Breast epithelium (tissue), 4 donors: ENCODE measurements at regions not wholly inside any gene's neighbourhood (a gene's known extent, or its start where the extent isn't known, plus 50 kb on each side); places are given as distances from the start of the nearest gene placed in this dataset.

Source experiments
- DNase-seq, 2 donors: peaks; one replicate each; pipeline ENCODE4 v3.0.0-alpha.2; 2019; ENCODE audit warnings: low spot score in 2 of 2
- H3K27ac ChIP-seq, 2 donors: fragments of 200-600 bp; sonication (generic) in 1 of 2; one replicate each; pipeline ENCODE4 v1.5.1; 2016 to 2019; ENCODE audit warnings: mild to moderate bottlenecking in 1 of 2
- H3K27me3 ChIP-seq, 2 donors: fragments of 200-600 bp; sonication (generic) in 1 of 2; one replicate each; pipeline versions ENCODE4 v1.5.1 to v1.6.0; 2017 to 2019; ENCODE audit warnings: control low read depth in 1 of 2, mild to moderate bottlenecking in 1 of 2
- H3K36me3 ChIP-seq: fragments of 200-600 bp; one replicate; pipeline ENCODE4 v1.5.1; 2019
- H3K4me1 ChIP-seq, 2 donors: fragments of 200-600 bp; sonication (generic); one replicate each; pipeline ENCODE4 v1.5.1; 2016 to 2019; ENCODE audit warnings: control low read depth in 1 of 2
- H3K4me3 ChIP-seq, 3 donors: fragments of 200-600 bp; sonication (generic); 1 replicate in 2 of 3; 2 replicates in 1 of 3; pipeline ENCODE4 v1.5.1; 2016 to 2019; ENCODE audit warnings: mild to moderate bottlenecking in 3 of 3, moderate library complexity in 2 of 3
- H3K9me3 ChIP-seq, 2 donors: fragments of 200-600 bp; sonication (generic) in 1 of 2; one replicate each; pipeline ENCODE4 v1.5.1; 2016 to 2019; ENCODE audit warnings: control low read depth in 1 of 2
- POLR2A ChIP-seq: fragments of 450-650 bp; IDR thresholded peaks from one replicate; pipeline ENCODE4 v1.6.1; 2016; ENCODE audit warnings: antibody characterized with exemption, mild to moderate bottlenecking, moderate library complexity
- POLR2AphosphoS5 ChIP-seq, 3 donors: sonication (generic); formaldehyde crosslinking; IDR thresholded peaks; one replicate each; pipeline ENCODE4 v1.6.1; 2017; ENCODE audit warnings: antibody characterized with exemption in 3 of 3
- intact Hi-C: fragments of 100-400 bp; cut with DNase I; formaldehyde crosslinking; loops from one replicate; pipeline ENCODE4 v1.15.1; 2023; ENCODE audit warnings: low total_unique reads
- TF ChIP-seq, protein P1 (sequence below), 3 donors: fragments of 450-650 bp; IDR thresholded peaks; one replicate each; pipeline ENCODE4 v1.5.1; 2016 to 2017; ENCODE audit warnings: antibody characterized with exemption in 3 of 3, mild to moderate bottlenecking in 3 of 3, moderate library complexity in 3 of 3

DNA sequence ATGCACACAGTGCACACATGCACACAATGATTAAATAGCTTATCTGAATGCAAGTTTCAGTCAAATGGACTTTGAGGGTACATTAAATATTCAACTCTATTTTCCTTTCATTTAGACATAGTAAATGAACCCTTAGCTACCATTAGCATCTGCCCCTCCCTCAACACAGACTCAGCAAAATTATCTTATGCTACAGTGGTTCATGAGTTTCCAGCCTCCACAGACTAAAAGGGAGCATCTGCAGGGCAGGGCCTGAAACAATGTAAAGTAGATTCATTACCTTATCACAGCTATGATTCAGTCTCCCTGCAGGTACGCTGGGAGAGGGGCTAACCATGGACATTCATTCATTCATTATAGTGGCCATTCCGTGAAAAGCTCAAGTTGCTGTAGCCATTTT, 329.1 kb downstream of the VGLL3 start:
- H3K9me3 ChIP-seq: no peaks in the 10 kb centered on the region

DNA sequence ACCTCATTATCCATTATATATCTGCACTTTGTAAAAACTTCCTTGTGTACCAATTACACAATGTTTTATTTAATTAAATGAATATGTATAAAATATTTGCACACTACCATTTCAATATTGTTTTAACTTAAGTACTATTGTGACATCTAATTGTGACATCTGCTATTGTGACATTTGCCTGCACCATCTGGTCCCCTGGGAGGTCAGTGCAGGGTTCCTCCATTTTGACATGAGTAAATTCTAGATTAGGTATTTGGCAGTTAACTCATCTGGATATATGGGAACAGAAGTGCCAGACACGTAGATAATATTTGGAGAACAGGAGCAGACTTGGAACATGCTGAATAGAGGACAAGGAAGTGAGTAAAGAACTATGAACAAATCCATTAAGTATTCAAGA, 332.1 kb downstream of the VGLL3 start:
- H3K4me1 ChIP-seq: no peaks in the 10 kb centered on the region
- no peaks in the 10 kb centered on the region for H3K9me3 ChIP-seq
- H3K36me3 ChIP-seq: peaks cover 5% of the 10 kb centered on the region
- no peak overlapping the region for H3K27ac ChIP-seq
- TF ChIP-seq, protein P1, sequence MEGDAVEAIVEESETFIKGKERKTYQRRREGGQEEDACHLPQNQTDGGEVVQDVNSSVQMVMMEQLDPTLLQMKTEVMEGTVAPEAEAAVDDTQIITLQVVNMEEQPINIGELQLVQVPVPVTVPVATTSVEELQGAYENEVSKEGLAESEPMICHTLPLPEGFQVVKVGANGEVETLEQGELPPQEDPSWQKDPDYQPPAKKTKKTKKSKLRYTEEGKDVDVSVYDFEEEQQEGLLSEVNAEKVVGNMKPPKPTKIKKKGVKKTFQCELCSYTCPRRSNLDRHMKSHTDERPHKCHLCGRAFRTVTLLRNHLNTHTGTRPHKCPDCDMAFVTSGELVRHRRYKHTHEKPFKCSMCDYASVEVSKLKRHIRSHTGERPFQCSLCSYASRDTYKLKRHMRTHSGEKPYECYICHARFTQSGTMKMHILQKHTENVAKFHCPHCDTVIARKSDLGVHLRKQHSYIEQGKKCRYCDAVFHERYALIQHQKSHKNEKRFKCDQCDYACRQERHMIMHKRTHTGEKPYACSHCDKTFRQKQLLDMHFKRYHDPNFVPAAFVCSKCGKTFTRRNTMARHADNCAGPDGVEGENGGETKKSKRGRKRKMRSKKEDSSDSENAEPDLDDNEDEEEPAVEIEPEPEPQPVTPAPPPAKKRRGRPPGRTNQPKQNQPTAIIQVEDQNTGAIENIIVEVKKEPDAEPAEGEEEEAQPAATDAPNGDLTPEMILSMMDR (IDR thresholded peaks at IDR 0.05): no peak
- no peak for TF ChIP-seq POLR2A
- TF ChIP-seq POLR2AphosphoS5 (IDR thresholded peaks at IDR 0.05): no peak
- no peak for DNase-seq
- intact Hi-C loops: no loop called here
- H3K27me3 ChIP-seq: no peaks in the 10 kb centered on the region
- no peak overlapping the region for H3K4me3 ChIP-seq

More for the DNA sequence above, 329.1 kb downstream of the VGLL3 start:
- no peak for DNase-seq
- Histone ChIP-seq H3K4me1 (no peaks in the 10 kb centered on the region), H3K27ac (no peak overlapping the region), H3K27me3 (no peaks in the 10 kb centered on the region), H3K36me3 (peaks cover 5% of the 10 kb centered on the region), H3K4me3 (no peak overlapping the region)
- TF ChIP-seq POLR2AphosphoS5 (IDR thresholded peaks at IDR 0.05) (no peak), POLR2A (no peak)
- TF ChIP-seq, protein P1 (IDR thresholded peaks at IDR 0.05): no peak
- intact Hi-C loops: no loop called here

DNA sequence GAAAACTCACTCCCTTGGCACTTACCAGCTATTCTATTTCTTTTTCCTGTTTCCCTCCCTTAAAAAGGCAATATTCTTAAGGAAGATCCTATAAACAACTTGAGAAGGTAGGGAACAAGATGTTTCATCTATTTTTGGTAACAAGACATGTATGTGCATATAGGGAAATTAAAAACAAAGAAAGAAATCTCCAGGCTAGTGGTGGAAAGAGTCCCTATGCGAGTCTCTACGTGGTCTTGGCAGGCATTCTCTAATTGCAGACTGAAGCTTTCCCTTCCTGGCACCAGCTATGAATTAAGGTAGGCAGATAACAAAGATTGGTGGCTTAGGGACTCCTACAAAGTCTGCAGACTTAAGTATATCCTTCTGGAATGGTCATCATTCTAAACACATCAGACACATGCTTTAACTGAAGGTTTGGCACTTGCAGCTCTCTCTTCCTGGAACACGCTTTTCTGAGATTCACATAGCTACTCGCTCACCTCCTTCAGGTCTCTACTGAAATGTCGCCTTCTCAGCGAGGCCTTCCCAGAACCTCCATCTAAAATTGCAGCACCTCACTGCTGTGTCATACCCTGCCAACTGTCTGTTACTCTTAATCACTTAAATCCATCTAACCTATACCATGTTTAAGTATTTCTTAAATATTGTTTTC, 336.0 kb downstream of the VGLL3 start:
- Histone ChIP-seq H3K4me1 (no peaks in the 10 kb centered on the region), H3K4me3 (no peak overlapping the region), H3K27ac (no peak overlapping the region), H3K9me3 (no peaks in the 10 kb centered on the region), H3K36me3 (peaks cover 3% of the 10 kb centered on the region), H3K27me3 (no peaks in the 10 kb centered on the region)
- TF ChIP-seq, protein P1 (IDR thresholded peaks at IDR 0.05): no peak
- TF ChIP-seq POLR2AphosphoS5 (IDR thresholded peaks at IDR 0.05): no peak
- TF ChIP-seq POLR2A: no peak
- intact Hi-C loops: no loop called here
- DNase-seq: no peak

DNA sequence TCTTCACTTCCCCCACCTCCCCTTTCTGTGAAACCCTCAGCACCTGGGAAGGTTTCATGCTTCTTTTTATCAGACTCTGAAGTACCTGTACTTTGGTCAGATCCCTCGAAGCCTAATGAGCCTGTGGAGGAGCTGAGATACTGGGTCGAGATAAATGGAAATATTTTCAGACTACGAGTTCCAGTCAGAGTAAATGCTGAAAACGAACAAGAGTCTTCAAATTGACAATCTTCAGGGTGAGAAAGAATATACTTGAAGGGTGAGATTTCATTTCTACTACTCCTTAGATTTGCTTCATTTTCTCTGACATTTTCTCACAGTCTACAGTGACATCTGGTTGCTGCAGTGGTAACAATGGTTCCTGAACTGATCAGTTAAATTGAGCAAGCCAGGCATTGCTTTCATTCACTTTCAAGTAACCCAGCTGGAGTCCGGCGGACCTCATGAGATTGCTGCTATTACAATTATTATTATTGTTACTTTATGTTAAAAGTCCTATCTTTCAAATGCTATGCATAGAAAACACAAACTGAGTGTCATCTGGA, 337.2 kb downstream of the VGLL3 start:
- H3K27ac ChIP-seq: no peak overlapping the region
- intact Hi-C loops: no loop called here
- no peaks in the 10 kb centered on the region for H3K27me3 ChIP-seq
- no peaks in the 10 kb centered on the region for H3K4me1 ChIP-seq
- H3K4me3 ChIP-seq: no peak overlapping the region
- DNase-seq: no peak
- H3K9me3 ChIP-seq: no peaks in the 10 kb centered on the region
- TF ChIP-seq, protein P1 (IDR thresholded peaks at IDR 0.05): no peak
- TF ChIP-seq POLR2A: no peak
- TF ChIP-seq POLR2AphosphoS5 (IDR thresholded peaks at IDR 0.05): no peak
- no peaks in the 10 kb centered on the region for H3K36me3 ChIP-seq

DNA sequence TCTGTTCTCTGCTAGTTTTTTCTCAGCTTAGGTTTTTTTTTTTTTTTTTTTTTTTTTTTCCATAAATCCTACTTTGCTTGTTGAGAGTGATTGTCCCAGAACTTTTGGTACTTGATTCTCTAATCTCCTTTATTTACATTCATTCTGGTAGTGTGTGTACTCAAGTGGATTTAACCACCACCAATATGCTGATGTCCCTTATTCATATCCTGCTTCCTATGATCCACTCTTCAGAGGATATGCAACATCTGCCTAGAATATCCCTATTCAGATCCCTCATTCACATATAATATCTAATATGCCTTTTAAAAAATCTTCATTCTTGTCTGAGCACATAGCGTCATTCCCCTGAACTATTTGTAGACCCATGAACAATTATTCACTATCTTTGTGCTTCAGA, 342.9 kb downstream of the VGLL3 start:
- no peaks in the 10 kb centered on the region for H3K27me3 ChIP-seq
- H3K27ac ChIP-seq: no peak overlapping the region
- DNase-seq: no peak
- no peak overlapping the region for H3K4me3 ChIP-seq
- H3K4me1 ChIP-seq: no peaks in the 10 kb centered on the region
- no peaks in the 10 kb centered on the region for H3K36me3 ChIP-seq
- no peaks in the 10 kb centered on the region for H3K9me3 ChIP-seq
- TF ChIP-seq POLR2A (no peak), POLR2AphosphoS5 (IDR thresholded peaks at IDR 0.05) (no peak)
- TF ChIP-seq, protein P1 (IDR thresholded peaks at IDR 0.05): no peak
- intact Hi-C loops: no loop called here
